Skeletal muscle tissue (tissue), 3 donors: ENCODE measurements at regions not wholly inside any gene's neighbourhood (a gene's known extent, or its start where the extent isn't known, plus 50 kb on each side); places are given as distances from the start of the nearest gene placed in this dataset.

ENCODE experiments used
- H3K27ac ChIP-seq: one replicate; pipeline ENCODE4 v1.7.0; 2013; ENCODE audit warnings: mild to moderate bottlenecking, low read depth, low read length, inconsistent platforms
- H3K27me3 ChIP-seq, 3 donors: one replicate each; pipeline ENCODE4 v1.7.0; 2013; ENCODE audit warnings: low read length in 3 of 3; ENCODE audit not compliant: control insufficient read depth in 3 of 3, insufficient read depth in 3 of 3
- H3K36me3 ChIP-seq, 3 donors: one replicate each; pipeline ENCODE4 v1.7.0; 2013; ENCODE audit warnings: low read length in 3 of 3; ENCODE audit not compliant: control insufficient read depth in 3 of 3, insufficient read depth in 3 of 3
- H3K4me1 ChIP-seq, 3 donors: one replicate each; pipeline ENCODE4 v1.7.0; 2013; ENCODE audit warnings: low read length in 3 of 3, mild to moderate bottlenecking in 3 of 3; ENCODE audit not compliant: control insufficient read depth in 3 of 3, insufficient read depth in 3 of 3
- H3K4me3 ChIP-seq, 3 donors: one replicate each; pipeline ENCODE4 v1.7.0; 2013; ENCODE audit warnings: low read length in 3 of 3
- H3K9ac ChIP-seq, 3 donors: one replicate each; pipeline ENCODE4 v1.7.0; 2013; ENCODE audit warnings: low read length in 3 of 3, mild to moderate bottlenecking in 3 of 3, moderate library complexity in 2 of 3, low read depth in 1 of 3
- H3K9me3 ChIP-seq, 3 donors: one replicate each; pipeline ENCODE4 v1.7.0; 2013; ENCODE audit warnings: low read length in 3 of 3; ENCODE audit not compliant: control insufficient read depth in 3 of 3
- donor health status: Osteomylitis.

GRCh38 chr3:55205990-55206389 lies 278.1 kb upstream of the LRTM1 start:
- peaks cover 0 to 3% (median 0%) of the 10 kb centered on the region in 3 donors for H3K27me3 ChIP-seq
- H3K27ac ChIP-seq: no peak overlapping the region
- no peaks in the 10 kb centered on the region for H3K9me3 ChIP-seq
- H3K4me3 ChIP-seq: no peak overlapping the region
- H3K9ac ChIP-seq: no peak overlapping the region
- no peaks in the 10 kb centered on the region for H3K4me1 ChIP-seq
- no peaks in the 10 kb centered on the region for H3K36me3 ChIP-seq

GRCh38 chr3:55204417-55204816 lies 276.6 kb upstream of the LRTM1 start:
- Histone ChIP-seq H3K36me3 (no peaks in the 10 kb centered on the region), H3K4me3 (no peak overlapping the region), H3K27ac (no peak overlapping the region), H3K9me3 (no peaks in the 10 kb centered on the region), H3K27me3 (peaks cover 0 to 3% (median 0%) of the 10 kb centered on the region in 3 donors), H3K4me1 (no peaks in the 10 kb centered on the region), H3K9ac (no peak overlapping the region)

DNA sequence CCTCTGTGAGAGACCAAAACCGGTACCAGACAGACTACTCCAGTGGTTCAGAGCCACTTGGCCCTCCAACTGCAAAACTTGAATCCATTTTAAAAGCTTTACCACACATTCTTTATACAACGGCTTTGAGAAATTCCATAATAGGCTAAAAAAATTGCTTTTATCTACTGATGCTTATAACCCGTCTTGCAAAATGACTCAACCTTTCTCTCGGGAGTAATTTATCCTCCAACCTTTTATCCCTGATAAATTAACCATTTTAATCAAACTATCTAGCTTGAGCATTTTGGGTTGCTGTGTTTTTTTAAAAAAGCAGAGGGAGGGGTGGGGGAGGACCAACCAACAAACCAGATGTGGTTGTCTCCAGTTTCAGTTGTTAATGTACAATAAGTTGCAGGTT lies 275.7 kb upstream of the LRTM1 start:
- Histone ChIP-seq H3K4me3 (no peak overlapping the region), H3K9ac (no peak overlapping the region), H3K27ac (no peak overlapping the region), H3K4me1 (no peaks in the 10 kb centered on the region), H3K36me3 (no peaks in the 10 kb centered on the region), H3K27me3 (peaks cover 0 to 3% (median 0%) of the 10 kb centered on the region in 3 donors), H3K9me3 (no peaks in the 10 kb centered on the region)

DNA sequence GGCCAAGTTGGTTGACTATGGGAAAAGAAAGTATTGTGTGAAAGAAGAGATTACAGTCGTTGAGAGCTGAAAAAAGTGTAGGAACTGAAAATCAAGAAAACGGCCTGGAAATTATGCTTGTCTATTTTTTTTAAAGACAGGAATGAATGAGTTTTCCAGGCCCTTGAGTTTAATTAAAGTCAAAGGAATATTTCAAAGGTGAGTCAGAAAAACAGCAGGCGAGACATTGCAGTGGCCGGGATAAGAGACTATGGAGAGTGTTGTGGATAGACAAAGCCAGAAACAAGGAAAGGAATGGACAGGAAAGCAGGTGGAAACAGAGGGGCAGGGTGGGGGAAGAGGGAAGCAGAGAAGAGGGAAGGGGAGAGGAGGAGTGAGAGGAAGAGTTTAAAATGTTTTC lies 275.1 kb upstream of the LRTM1 start:
- no peak overlapping the region for H3K27ac ChIP-seq
- no peak overlapping the region for H3K4me3 ChIP-seq
- H3K9ac ChIP-seq: no peak overlapping the region
- no peaks in the 10 kb centered on the region for H3K9me3 ChIP-seq
- no peaks in the 10 kb centered on the region for H3K36me3 ChIP-seq
- H3K27me3 ChIP-seq: peaks cover 0 to 3% (median 0%) of the 10 kb centered on the region in 3 donors
- no peaks in the 10 kb centered on the region for H3K4me1 ChIP-seq

DNA sequence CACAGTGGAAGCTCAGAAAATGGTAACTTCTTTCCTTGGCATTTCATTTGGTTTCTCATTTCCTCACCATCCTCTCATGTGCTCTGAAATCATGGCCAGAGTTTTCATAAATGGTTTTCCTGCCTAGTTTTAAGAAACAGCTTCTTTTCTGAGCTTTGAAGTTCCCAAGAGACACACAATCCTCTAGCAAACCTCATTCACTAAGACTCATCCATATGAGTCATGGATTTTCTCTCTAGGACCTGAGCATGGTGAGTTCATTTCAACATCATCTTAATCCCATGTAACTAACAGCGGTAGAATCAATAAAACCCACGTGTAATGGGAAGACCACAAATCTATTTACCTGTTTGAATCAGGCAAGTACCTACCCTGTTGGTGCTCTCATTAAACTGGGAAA lies 274.5 kb upstream of the LRTM1 start:
- Histone ChIP-seq H3K9ac (no peak overlapping the region), H3K9me3 (no peaks in the 10 kb centered on the region), H3K27me3 (peaks cover 0 to 3% (median 0%) of the 10 kb centered on the region in 3 donors), H3K4me3 (no peak overlapping the region), H3K27ac (no peak overlapping the region), H3K36me3 (no peaks in the 10 kb centered on the region), H3K4me1 (no peaks in the 10 kb centered on the region)

- H3K36me3 ChIP-seq: no peaks in the 10 kb centered on the region
- no peak overlapping the region for H3K27ac ChIP-seq
- no peaks in the 10 kb centered on the region for H3K4me1 ChIP-seq
- H3K27me3 ChIP-seq: peaks cover 0 to 3% (median 0%) of the 10 kb centered on the region in 3 donors
- H3K9me3 ChIP-seq: no peaks in the 10 kb centered on the region
- H3K9ac ChIP-seq: no peak overlapping the region
- no peak overlapping the region for H3K4me3 ChIP-seq
Observed at GRCh38 chr3:55201779-55202178, 273.9 kb upstream of the LRTM1 start.

- H3K4me3 ChIP-seq: no peak overlapping the region
- H3K9me3 ChIP-seq: no peaks in the 10 kb centered on the region
- H3K27me3 ChIP-seq: peaks cover 0 to 3% (median 0%) of the 10 kb centered on the region in 3 donors
- no peaks in the 10 kb centered on the region for H3K4me1 ChIP-seq
- no peaks in the 10 kb centered on the region for H3K36me3 ChIP-seq
- no peak overlapping the region for H3K27ac ChIP-seq
- H3K9ac ChIP-seq: no peak overlapping the region
Observed at GRCh38 chr3:55200906-55201305, 273.0 kb upstream of the LRTM1 start.

GRCh38 chr3:55198554-55198953 lies 270.7 kb upstream of the LRTM1 start:
- Histone ChIP-seq H3K4me3 (no peak overlapping the region), H3K36me3 (no peaks in the 10 kb centered on the region), H3K27ac (no peak overlapping the region), H3K27me3 (no peaks in the 10 kb centered on the region), H3K9ac (no peak overlapping the region), H3K9me3 (no peaks in the 10 kb centered on the region), H3K4me1 (no peaks in the 10 kb centered on the region)

GRCh38 chr3:55197021-55197420 lies 269.2 kb upstream of the LRTM1 start:
- no peak overlapping the region for H3K4me3 ChIP-seq
- no peak overlapping the region for H3K9ac ChIP-seq
- H3K27ac ChIP-seq: no peak overlapping the region
- H3K9me3 ChIP-seq: no peaks in the 10 kb centered on the region
- H3K27me3 ChIP-seq: no peaks in the 10 kb centered on the region
- H3K4me1 ChIP-seq: no peaks in the 10 kb centered on the region
- H3K36me3 ChIP-seq: no peaks in the 10 kb centered on the region

- H3K27ac ChIP-seq: no peak overlapping the region
- no peaks in the 10 kb centered on the region for H3K36me3 ChIP-seq
- H3K4me1 ChIP-seq: no peaks in the 10 kb centered on the region
- H3K4me3 ChIP-seq: no peak overlapping the region
- H3K27me3 ChIP-seq: no peaks in the 10 kb centered on the region
- no peaks in the 10 kb centered on the region for H3K9me3 ChIP-seq
- H3K9ac ChIP-seq: no peak overlapping the region
Observed at GRCh38 chr3:55196495-55196894, 268.6 kb upstream of the LRTM1 start.

DNA sequence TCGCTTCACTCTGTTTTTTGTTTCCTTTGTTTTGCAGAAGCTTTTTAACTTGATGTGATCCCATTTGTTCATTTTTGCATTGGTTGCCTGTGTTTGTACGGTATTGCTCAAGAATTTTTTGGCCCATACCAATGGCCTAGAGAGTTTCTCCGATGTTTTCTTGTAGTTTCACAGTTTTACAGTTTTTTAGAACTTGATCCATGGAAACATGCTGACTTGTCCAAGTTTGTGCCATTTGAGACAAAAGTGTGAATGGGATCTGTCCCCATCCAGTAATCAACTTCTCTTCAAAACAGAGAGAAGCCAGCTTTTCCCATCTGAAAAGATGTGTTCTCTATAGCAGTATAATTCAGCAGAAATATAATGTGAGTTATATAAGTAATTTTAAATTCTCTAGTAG lies 266.5 kb upstream of the LRTM1 start:
- Histone ChIP-seq H3K27ac (no peak overlapping the region), H3K27me3 (peaks cover 0 to 2% (median 0%) of the 10 kb centered on the region in 3 donors)

More for the DNA sequence above, 266.5 kb upstream of the LRTM1 start:
- Histone ChIP-seq H3K4me3 (no peak overlapping the region), H3K9me3 (no peaks in the 10 kb centered on the region), H3K4me1 (no peaks in the 10 kb centered on the region), H3K9ac (no peak overlapping the region), H3K36me3 (no peaks in the 10 kb centered on the region)
